IMR-90 (cell line): ENCODE measurements at regions not wholly inside any gene's neighbourhood (a gene's known extent, or its start where the extent isn't known, plus 50 kb on each side); places are given as distances from the start of the nearest gene placed in this dataset.

ENCODE experiments used
- ATAC-seq: fragments of 200-7000 bp; cut with Tn5 transposase; 2 replicates; pipeline ENCODE4 v1.9.1; 2020; ENCODE audit warnings: low read depth, mild to moderate bottlenecking, moderate library complexity
- BruUV-seq: library from RNA; stranded (reverse); fragments of 400-500 nt; replicated peaks from 2 replicates; lab custom pipeline; 2021; lab: Mats Ljungman, UMichigan
- CTCF ChIA-PET: fragments of 300-600 bp; formaldehyde crosslinking; extraction: SDS; loops from one replicate; lab custom pipeline; 2021; ENCODE audit warnings: antibody characterized with exemption; lab: Yijun Ruan, JAX
- POLR2A ChIA-PET: fragments of 300-600 bp; sonication (Branson Sonifier 250); formaldehyde crosslinking; loops from one replicate; lab custom pipeline; 2022; ENCODE audit warnings: antibody characterized with exemption; ENCODE audit not compliant: unreplicated experiment; lab: Charles Lee
- DNase-seq: peaks from one replicate; pipeline ENCODE4 v3.0.0; 2013
- H2AFZ ChIP-seq: replicated peaks from 2 replicates; pipeline ENCODE3; 2013; ENCODE audit warnings: low read length, mild to moderate bottlenecking; ENCODE audit not compliant: poor library complexity
- H2AK5ac ChIP-seq: 2 replicates; pipeline ENCODE4 v1.6.1; 2013; ENCODE audit warnings: low read depth, low read length, inconsistent platforms
- H2AK9ac ChIP-seq: replicated peaks from 2 replicates; pipeline ENCODE3; 2013; ENCODE audit warnings: mild to moderate bottlenecking, low read depth, low read length, moderate library complexity; ENCODE audit not compliant: poor library complexity
- H2BK120ac ChIP-seq: 2 replicates; pipeline ENCODE4 v1.6.1; 2013; ENCODE audit warnings: low read depth, low read length, inconsistent platforms
- H2BK15ac ChIP-seq: 3 replicates; pipeline ENCODE4 v1.6.1; 2013; ENCODE audit warnings: low read depth, low read length, inconsistent platforms
- H2BK20ac ChIP-seq: 2 replicates; pipeline ENCODE4 v1.6.1; 2013; ENCODE audit warnings: low read depth, mild to moderate bottlenecking, inconsistent platforms, low read length, moderate library complexity
- H2BK5ac ChIP-seq: 2 replicates; pipeline ENCODE4 v1.6.1; 2013; ENCODE audit warnings: mild to moderate bottlenecking, low read depth, low read length, inconsistent platforms; ENCODE audit not compliant: poor library complexity, severe bottlenecking
- H3K14ac ChIP-seq: replicated peaks from 2 replicates; pipeline ENCODE4 v1.6.1; 2013; ENCODE audit warnings: low read depth, low read length, inconsistent platforms
- H3K18ac ChIP-seq: 2 replicates; pipeline ENCODE4 v1.6.1; 2013; ENCODE audit warnings: low read depth, low read length, control low read depth
- H3K23ac ChIP-seq: 2 replicates; pipeline ENCODE4 v1.6.1; 2013; ENCODE audit warnings: low read depth, low read length, inconsistent platforms
- H3K27ac ChIP-seq: 2 replicates; pipeline ENCODE4 v1.5.1; 2013; ENCODE audit warnings: mild to moderate bottlenecking, control low read depth, low read length; ENCODE audit not compliant: insufficient read depth
- H3K27me3 ChIP-seq: 2 replicates; pipeline ENCODE4 v1.6.1; 2013; ENCODE audit warnings: low read length; ENCODE audit not compliant: control insufficient read depth, insufficient read depth
- H3K36me3 ChIP-seq: 2 replicates; pipeline ENCODE4 v1.6.1; 2013; ENCODE audit warnings: low read length, mixed read lengths; ENCODE audit not compliant: control insufficient read depth, insufficient read depth
- H3K4ac ChIP-seq: 2 replicates; pipeline ENCODE4 v1.6.1; 2013; ENCODE audit warnings: low read depth, low read length, inconsistent platforms
- H3K4me1 ChIP-seq: 2 replicates; pipeline ENCODE4 v1.6.1; 2013; ENCODE audit warnings: low read length, mixed read lengths; ENCODE audit not compliant: control insufficient read depth, insufficient read depth
- H3K4me2 ChIP-seq: 2 replicates; pipeline ENCODE4 v1.6.1; 2013; ENCODE audit warnings: low read depth, mild to moderate bottlenecking, control low read depth, low read length, moderate library complexity
- H3K4me3 ChIP-seq: 2 replicates; pipeline ENCODE4 v1.5.1; 2013; ENCODE audit warnings: low read depth, mild to moderate bottlenecking, control low read depth, low read length, moderate library complexity; ENCODE audit not compliant: insufficient read depth
- H3K56ac ChIP-seq: 2 replicates; pipeline ENCODE4 v1.6.1; 2013; ENCODE audit warnings: low read length, inconsistent platforms; ENCODE audit not compliant: insufficient read depth; ENCODE audit errors: extremely low read depth
- H3K79me1 ChIP-seq, 2 experiments: 2 replicates each; pipeline ENCODE4 v1.6.1; 2013; ENCODE audit warnings: low read length in 2 of 2, inconsistent platforms in 1 of 2, low read depth in 1 of 2
- H3K9ac ChIP-seq: 2 replicates; pipeline ENCODE4 v1.6.1; 2013; ENCODE audit warnings: low read depth, low read length, control low read depth
- H3K9me1 ChIP-seq: 2 replicates; pipeline ENCODE4 v1.6.1; 2013; ENCODE audit warnings: low read length, inconsistent platforms; ENCODE audit not compliant: insufficient read depth
- H3K9me3 ChIP-seq: 2 replicates; pipeline ENCODE4 v1.6.1; 2013; ENCODE audit warnings: low read length; ENCODE audit not compliant: control insufficient read depth, insufficient read depth
- H4K20me1 ChIP-seq: 2 replicates; pipeline ENCODE4 v1.6.1; 2013; ENCODE audit warnings: low read length, inconsistent platforms; ENCODE audit not compliant: insufficient read depth
- H4K5ac ChIP-seq: 2 replicates; pipeline ENCODE4 v1.6.1; 2013; ENCODE audit warnings: mild to moderate bottlenecking, low read depth, low read length, control low read depth
- H4K8ac ChIP-seq, 2 experiments: 2 replicates each; pipeline ENCODE4 v1.6.1; 2013; ENCODE audit warnings: low read depth in 2 of 2, low read length in 2 of 2, control low read depth in 1 of 2, inconsistent platforms in 1 of 2
- H4K91ac ChIP-seq: 2 replicates; pipeline ENCODE4 v1.6.1; 2013; ENCODE audit warnings: low read depth, low read length, inconsistent platforms; ENCODE audit not compliant: insufficient read depth
- BHLHE40 ChIP-seq: fragments of 150-350 bp; IDR thresholded peaks from 2 replicates; pipeline ENCODE4 v1.6.1; 2016; ENCODE audit warnings: mild to moderate bottlenecking, low read depth, low read length
- CEBPB ChIP-seq: IDR thresholded peaks from 2 replicates; pipeline ENCODE4 v1.6.1; 2012; ENCODE audit warnings: low read depth, low read length, improper control_type of control experiment
- CHD1 ChIP-seq: IDR thresholded peaks from 2 replicates; pipeline ENCODE4 v1.6.1; 2012; ENCODE audit warnings: low read depth, low read length, improper control_type of control experiment
- FOS ChIP-seq: fragments of 150-350 bp; IDR thresholded peaks from 2 replicates; pipeline ENCODE4 v1.6.1; 2016; ENCODE audit warnings: low read depth, low read length
- MAFK ChIP-seq: IDR thresholded peaks from 2 replicates; pipeline ENCODE4 v1.6.1; 2012; ENCODE audit warnings: low read depth, low read length, improper control_type of control experiment
- MAZ ChIP-seq: IDR thresholded peaks from 2 replicates; pipeline ENCODE4 v1.6.1; 2012; ENCODE audit warnings: low read depth, mild to moderate bottlenecking, low read length, improper control_type of control experiment, moderate library complexity, borderline replicate concordance
- NFE2L2 ChIP-seq: fragments of 150-350 bp; IDR thresholded peaks from 2 replicates; pipeline ENCODE4 v1.6.1; 2016; ENCODE audit warnings: low read depth, mild to moderate bottlenecking, low read length
- POLR2A ChIP-seq: IDR thresholded peaks from 2 replicates; pipeline ENCODE4 v1.6.1; 2012; ENCODE audit warnings: mild to moderate bottlenecking, low read depth, low read length
- RCOR1 ChIP-seq: IDR thresholded peaks from 2 replicates; pipeline ENCODE4 v1.6.1; 2012; ENCODE audit warnings: mild to moderate bottlenecking, low read length, improper control_type of control experiment; ENCODE audit not compliant: insufficient replicate concordance
- RFX5 ChIP-seq: IDR thresholded peaks from 2 replicates; pipeline ENCODE4 v1.8.0; 2012; ENCODE audit warnings: low read depth, mild to moderate bottlenecking, low read length, moderate library complexity
- SMC3 ChIP-seq: fragments of 150-350 bp; IDR thresholded peaks from 2 replicates; pipeline ENCODE4 v1.6.1; 2016; ENCODE audit warnings: low read depth, mild to moderate bottlenecking, antibody characterized with exemption, low read length, moderate library complexity
- WGBS, 2 experiments: methylation state at CpG; one replicate each; pipeline versions ENCODE4 v1.1.5 to v1.1.7; 2013; ENCODE audit warnings: missing lambda C conversion rate in 2 of 2; ENCODE audit not compliant: insufficient read length in 1 of 2; ENCODE audit errors: extremely low coverage in 2 of 2; 5-methylcytosine and 5-hydroxymethylcytosine counted together
- dilution Hi-C: fragments of 300-500 bp; cut with HindIII; formaldehyde crosslinking; loops from one replicate; pipeline ENCODE4 v1.14.3; 2018; ENCODE audit warnings: low sequenced_read_pairs; ENCODE audit not compliant: unreplicated experiment
- in situ Hi-C: fragments of 300-500 bp; cut with MboI; formaldehyde crosslinking; loops from 3 replicates; pipeline ENCODE4 v1.14.3; 2019; ENCODE audit warnings: low sequenced_read_pairs, inconsistent platforms, mixed read lengths
- intact Hi-C: fragments of 100-400 bp; cut with micrococcal nuclease; formaldehyde crosslinking; loops from 2 replicates; pipeline ENCODE4 v1.10.0; 2022
- TF ChIP-seq, protein P1 (sequence below): fragments of 150-350 bp; IDR thresholded peaks from 2 replicates; pipeline ENCODE4 v1.6.1; 2016; ENCODE audit warnings: low read depth, mild to moderate bottlenecking, low read length, moderate library complexity, borderline replicate concordance
- TF ChIP-seq, protein P2 (sequence below): conservative IDR thresholded peaks from 2 replicates; pipeline ENCODE4 v1.5.1; 2012; ENCODE audit warnings: mild to moderate bottlenecking, low read depth, low read length, improper control_type of control experiment
- TF ChIP-seq, protein P3 (sequence below): fragments of 150-350 bp; IDR thresholded peaks from 2 replicates; pipeline ENCODE4 v1.6.1; 2017; ENCODE audit warnings: mild to moderate bottlenecking, antibody characterized with exemption, low read length, low read depth

DNA sequence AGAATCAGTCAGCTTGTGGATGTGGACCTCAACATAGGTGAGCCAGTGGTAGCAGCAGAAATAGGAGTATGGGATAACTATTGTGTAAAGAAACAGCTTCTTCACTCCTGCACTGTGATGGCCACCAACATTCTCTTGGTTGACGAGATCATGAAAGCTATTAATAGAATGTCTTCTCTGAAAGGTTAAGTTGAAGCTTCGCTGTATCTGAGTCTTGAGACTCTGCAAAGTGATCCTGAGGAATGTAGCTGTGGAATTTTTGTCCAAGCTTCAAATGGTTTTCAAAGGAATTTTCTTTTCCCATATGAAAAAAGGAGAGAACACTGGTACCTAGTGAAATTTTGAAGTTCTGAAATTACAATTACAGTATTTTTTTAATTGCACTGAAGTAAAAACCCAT, 146.3 kb downstream of the GMNC start:
- Histone ChIP-seq H3K18ac (peak overlapping the region; percentile 55; the same call in 1 of the 2 replicates), H4K5ac (no peak overlapping the region; the same call in 1 of the 2 replicates), H3K4me2 (no peak overlapping the region; the same call in 1 of the 2 replicates), H4K20me1 (no peaks in the 10 kb centered on the region), H4K91ac (no peak overlapping the region), H2BK20ac (peak overlapping the region; percentile 23; the same call in 1 of the 2 replicates), H2BK120ac (peak overlapping the region; percentile 11; the same call in 1 of the 2 replicates), H3K23ac (no peak overlapping the region), H3K4ac (peak overlapping the region; percentile 0; the same call in 1 of the 2 replicates), H3K4me3 (no peak overlapping the region), H3K9me1 (0 out of 2 replicates have a peak, but pooled peaks cover 4% of the 10 kb centered on the region), H3K27ac (no peak overlapping the region), H2AK5ac (no peak overlapping the region), H3K27me3 (no peaks in the 10 kb centered on the region), H3K36me3 (no peaks in the 10 kb centered on the region), H2BK5ac (no peak overlapping the region), H2BK15ac (no peak overlapping the region), H3K79me1 (no peaks in the 10 kb centered on the region), H3K9ac (no peak overlapping the region), H2AFZ (no peak overlapping the region), H3K14ac (0 out of 2 replicates have a peak overlapping the region, but pooled peaks have one; percentile 16), H3K9me3 (no peaks in the 10 kb centered on the region), H3K4me1 (peaks cover 10% of the 10 kb centered on the region), H3K56ac (no peak overlapping the region), H4K8ac (no peak overlapping the region), H2AK9ac (no peak overlapping the region)
- in situ Hi-C loops (no loop called here), dilution Hi-C loops (no loop called here), intact Hi-C loops (no loop called here)
- no peak for TF ChIP-seq CEBPB
- no peak for TF ChIP-seq RCOR1
- no peak for TF ChIP-seq BHLHE40
- TF ChIP-seq NFE2L2 = no peak
- TF ChIP-seq SMC3 = no peak
- TF ChIP-seq CHD1 = no peak
- TF ChIP-seq, protein P1, sequence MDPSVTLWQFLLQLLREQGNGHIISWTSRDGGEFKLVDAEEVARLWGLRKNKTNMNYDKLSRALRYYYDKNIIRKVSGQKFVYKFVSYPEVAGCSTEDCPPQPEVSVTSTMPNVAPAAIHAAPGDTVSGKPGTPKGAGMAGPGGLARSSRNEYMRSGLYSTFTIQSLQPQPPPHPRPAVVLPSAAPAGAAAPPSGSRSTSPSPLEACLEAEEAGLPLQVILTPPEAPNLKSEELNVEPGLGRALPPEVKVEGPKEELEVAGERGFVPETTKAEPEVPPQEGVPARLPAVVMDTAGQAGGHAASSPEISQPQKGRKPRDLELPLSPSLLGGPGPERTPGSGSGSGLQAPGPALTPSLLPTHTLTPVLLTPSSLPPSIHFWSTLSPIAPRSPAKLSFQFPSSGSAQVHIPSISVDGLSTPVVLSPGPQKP = no peak
- no peak for TF ChIP-seq FOS
- TF ChIP-seq RFX5 = no peak
- no peak for TF ChIP-seq POLR2A
- TF ChIP-seq MAFK = no peak
- TF ChIP-seq, protein P2, sequence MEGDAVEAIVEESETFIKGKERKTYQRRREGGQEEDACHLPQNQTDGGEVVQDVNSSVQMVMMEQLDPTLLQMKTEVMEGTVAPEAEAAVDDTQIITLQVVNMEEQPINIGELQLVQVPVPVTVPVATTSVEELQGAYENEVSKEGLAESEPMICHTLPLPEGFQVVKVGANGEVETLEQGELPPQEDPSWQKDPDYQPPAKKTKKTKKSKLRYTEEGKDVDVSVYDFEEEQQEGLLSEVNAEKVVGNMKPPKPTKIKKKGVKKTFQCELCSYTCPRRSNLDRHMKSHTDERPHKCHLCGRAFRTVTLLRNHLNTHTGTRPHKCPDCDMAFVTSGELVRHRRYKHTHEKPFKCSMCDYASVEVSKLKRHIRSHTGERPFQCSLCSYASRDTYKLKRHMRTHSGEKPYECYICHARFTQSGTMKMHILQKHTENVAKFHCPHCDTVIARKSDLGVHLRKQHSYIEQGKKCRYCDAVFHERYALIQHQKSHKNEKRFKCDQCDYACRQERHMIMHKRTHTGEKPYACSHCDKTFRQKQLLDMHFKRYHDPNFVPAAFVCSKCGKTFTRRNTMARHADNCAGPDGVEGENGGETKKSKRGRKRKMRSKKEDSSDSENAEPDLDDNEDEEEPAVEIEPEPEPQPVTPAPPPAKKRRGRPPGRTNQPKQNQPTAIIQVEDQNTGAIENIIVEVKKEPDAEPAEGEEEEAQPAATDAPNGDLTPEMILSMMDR = no peak
- TF ChIP-seq MAZ = no peak
- TF ChIP-seq, protein P3, sequence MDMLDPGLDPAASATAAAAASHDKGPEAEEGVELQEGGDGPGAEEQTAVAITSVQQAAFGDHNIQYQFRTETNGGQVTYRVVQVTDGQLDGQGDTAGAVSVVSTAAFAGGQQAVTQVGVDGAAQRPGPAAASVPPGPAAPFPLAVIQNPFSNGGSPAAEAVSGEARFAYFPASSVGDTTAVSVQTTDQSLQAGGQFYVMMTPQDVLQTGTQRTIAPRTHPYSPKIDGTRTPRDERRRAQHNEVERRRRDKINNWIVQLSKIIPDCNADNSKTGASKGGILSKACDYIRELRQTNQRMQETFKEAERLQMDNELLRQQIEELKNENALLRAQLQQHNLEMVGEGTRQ = no peak
- ChIA-PET POLR2A (no interaction called here), CTCF (interaction anchor here (0.7 to 2.4 kb wide), 2 partner anchors 15 to 1728 kb away, joined by 3 to 8 read pairs; no protein-coding TSS in a partner anchor)
- WGBS, 2 experiments = no CpG with 5 or more reads among the region's 2 CpGs
- ATAC-seq (no peak), DNase-seq (peak; percentile 11)
- BruUV-seq = no TSS peak
